ENCODE measurements at regions not wholly inside any gene's neighbourhood (a gene's known extent, or its start where the extent isn't known, plus 50 kb on each side); places are given as distances from the start of the nearest gene placed in this dataset.
A peak's percentile ranks its signal among the peaks of the same experiment; 100 is the strongest.
"Not testable (repeated sequence)": the region's sequence is repeated elsewhere in the genome, so short reads cannot be mapped to it uniquely, and the experiment has no call there.

DNA sequence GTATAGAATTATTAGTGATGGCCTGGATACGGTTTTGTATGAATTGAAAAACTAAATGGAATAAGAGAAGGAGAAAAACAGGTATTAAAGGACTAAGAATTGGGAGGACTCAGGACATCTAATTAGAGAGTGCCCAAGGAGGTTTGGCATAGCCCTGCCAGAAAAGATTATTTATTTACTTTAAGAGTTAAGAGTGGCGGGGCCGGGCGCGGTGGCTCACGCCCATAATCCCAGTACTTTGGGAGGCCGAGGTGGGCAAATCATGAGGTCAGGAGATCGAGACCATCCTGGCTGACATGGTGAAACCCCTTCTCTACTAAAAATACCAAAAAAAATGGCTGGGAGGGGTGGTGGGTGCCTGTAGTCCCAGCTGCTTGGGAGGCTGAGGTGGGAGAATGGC is 115.2 kb upstream of the KCNJ3 start:
- not testable (repeated sequence) for DNase-seq

DNA sequence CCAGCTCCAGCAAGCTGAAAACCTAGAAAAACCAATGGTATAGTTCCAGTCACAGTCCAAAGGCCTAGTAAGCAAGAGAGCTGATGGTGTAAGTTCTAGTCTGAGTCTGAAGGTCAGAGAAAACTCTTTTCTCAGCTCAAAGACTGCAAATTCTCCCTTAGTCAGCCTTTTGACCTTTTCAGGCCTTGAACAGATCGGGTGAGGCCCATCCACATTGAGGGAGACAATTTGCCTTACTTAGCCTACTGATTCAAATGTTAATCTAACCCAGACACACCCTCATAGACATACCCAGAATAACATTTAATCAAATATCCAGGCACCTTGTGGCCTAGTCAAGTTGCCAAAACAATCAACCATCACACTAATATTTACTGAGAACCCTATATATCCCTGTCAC is 110.8 kb upstream of the KCNJ3 start:
- no peak for DNase-seq

DNA sequence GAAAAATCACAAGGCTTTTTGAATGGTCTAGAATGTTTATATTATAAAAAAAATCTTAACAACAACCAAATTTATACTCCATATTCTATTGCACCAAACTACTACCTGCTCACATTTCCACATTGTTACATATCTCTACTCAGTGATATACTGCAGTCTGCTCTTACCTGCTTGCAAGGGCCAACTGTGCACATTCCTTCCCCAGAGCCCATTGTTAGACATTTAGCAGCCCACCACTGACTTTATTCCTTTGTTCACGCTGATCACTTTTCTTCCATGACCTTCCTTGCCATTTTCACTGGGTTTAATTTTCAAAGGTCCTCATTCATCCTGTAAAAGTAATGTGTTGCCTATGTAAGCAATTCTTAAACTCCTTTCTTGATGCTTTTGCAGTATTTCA is 109.7 kb upstream of the KCNJ3 start:
- DNase-seq: no peak

DNA sequence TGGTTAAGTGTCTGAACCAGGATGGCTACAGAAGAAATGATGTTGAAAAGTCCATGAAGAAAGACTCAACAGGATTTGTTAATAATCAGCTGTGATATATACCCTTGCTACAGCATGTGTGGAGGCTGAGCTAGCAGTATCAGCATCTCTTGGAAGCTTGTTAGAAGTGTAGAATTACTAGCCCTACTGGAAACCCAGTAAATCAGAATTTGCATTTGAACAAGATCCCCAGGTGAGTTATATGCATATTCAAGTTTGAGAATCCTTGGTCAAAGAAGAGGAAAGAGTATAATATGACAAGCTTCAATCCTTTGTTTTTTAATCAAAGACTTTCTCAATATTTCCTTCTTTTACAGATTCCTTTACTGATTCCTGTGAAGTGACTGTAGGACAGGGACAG is 109.0 kb upstream of the KCNJ3 start:
- DNase-seq: peak; percentile 73

DNA sequence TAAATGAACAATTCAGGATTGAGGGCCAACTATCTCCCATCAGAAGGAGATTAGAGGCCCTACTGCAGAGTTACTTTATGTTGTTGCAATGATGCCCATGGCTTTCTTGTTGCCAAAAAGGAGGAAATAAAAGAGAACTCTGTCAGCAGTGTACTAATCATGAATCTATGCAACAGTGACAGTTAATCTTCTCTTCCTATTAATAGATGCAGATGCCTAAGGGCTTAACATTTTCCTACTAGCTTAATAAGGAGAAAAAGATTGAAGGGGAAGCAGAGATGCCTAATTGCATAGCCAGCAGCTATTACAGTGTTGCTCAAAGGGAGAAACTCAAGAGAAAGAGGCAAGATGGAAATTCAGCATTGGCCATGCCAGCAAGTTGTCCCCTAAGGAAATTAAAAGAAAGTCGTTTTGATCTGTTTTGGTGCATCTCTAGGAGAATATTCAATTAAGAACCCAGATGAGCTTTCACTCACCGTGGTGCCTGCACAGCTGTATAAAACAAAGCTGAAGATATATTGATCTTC is 107.1 kb upstream of the KCNJ3 start:
- DNase-seq: no peak

DNA sequence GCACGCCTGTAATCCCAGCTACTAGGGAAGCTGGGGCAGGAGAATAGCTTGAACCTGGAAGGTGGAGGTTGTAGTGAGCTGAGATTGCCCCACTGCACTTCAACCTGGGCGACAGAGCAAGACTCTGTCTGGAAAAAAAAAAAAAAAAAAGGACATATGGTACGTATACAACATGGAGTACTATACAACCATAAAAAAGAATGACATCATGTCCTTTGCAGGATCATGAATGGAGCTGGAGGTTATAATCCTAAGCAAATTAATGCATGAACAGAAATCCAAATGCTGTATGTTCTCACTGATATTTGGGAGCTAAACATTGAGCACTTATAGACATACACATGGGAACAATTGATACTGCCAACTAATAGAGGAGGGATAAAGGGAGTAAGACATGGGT is 99.3 kb upstream of the KCNJ3 start:
- DNase-seq: no peak

DNA sequence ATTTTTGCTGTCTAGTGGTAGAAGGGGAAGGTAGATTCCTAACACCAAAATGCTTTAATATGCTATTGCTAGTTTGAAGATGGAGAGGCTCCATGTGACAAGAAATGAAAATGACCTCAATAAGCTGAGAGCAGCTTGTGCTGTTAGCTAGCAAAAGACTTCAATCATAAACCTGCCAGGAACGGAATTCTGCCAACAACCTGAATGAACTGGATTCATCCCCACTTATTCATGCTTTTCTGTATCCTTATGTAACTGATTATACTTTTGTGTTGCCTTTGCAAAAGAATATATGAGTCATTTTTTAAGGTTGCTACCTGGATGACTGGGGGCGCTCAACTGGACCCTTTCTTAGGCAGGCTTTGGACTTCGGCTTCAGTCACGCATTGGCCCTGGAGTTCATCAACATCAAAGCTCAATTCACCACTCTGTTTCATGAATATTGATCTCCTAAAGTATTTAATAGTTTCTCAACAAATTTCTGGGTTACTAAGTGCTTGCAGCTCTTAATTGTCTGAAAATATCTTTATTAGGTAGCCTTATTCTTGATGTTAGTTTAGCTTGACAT is 97.5 kb upstream of the KCNJ3 start:
- no peak for DNase-seq

DNA sequence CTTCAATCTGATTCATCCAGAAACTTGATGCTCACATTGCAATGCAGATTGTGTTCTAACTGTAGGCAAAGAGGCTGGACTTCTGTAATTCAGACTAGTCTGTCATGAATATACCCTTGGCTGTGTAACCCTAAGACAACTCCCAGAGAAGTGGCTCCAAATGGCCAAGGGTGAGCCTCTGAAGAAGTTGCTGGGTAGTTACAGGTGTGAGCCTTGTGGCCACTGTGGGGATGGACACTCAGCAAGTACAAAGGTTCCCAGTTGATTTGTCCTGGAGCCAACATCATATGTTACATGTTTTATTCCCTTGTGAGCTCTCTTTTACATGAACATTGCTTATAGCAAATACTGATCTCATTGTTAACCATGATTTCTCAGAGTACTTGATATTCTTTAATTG is 94.8 kb upstream of the KCNJ3 start:
- DNase-seq: no peak

DNA sequence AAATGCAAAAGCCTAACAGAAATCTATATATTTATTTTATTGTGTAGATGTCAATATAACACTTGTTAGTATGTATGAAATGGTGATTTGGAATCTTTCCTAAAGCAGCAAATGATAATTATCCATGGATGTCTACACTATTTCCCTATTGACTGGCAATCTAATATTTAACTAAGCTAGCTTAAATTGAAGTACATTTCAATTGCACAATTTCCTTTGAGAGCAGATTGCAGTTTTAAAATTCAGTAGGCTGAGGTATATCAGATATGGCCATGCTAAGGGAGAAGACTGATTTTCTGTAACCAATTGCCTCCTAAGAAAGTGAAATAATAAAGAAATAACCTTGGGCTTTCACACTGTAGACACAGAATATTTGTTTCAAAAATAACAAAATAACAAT is 90.1 kb upstream of the KCNJ3 start:
- DNase-seq: no peak

DNA sequence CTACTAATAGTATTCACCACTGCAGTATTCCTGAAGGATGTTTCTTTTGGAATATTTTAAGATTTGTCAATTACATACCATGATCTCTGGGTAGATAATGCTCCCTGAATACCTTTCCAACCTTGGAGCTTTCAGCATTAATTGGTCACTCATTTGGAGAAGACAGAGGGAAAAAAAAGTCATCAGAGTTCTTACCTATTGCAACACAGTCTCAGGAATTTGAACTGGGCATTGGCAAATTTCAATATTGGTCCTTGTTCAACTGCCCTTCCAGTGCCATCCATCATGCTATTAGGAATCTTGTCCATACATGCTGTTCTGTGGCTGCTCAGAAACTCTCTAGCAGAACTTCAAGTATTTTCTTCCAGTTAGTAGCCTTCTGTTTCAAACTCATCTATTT is 83.6 kb upstream of the KCNJ3 start:
- DNase-seq: no peak

DNA sequence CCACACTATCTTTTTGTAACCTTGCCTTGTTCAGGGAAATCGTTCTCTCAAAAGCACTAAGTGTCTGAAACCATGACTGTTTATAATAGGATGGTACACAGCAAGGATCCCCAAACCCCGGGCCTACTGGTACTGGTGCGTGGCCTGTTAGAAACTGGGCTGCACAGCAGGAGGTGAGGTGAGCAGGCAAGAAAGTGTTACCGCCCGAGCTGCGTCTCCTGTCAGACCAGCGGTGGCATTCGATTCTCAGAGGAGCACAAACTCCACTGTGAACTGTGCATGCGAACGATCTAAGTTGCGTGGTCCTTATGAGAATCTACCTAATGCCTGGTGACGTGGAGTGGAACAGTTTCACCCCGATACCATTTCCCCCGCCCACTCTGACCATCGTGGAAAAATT is 81.8 kb upstream of the KCNJ3 start:
- no peak for DNase-seq

DNA sequence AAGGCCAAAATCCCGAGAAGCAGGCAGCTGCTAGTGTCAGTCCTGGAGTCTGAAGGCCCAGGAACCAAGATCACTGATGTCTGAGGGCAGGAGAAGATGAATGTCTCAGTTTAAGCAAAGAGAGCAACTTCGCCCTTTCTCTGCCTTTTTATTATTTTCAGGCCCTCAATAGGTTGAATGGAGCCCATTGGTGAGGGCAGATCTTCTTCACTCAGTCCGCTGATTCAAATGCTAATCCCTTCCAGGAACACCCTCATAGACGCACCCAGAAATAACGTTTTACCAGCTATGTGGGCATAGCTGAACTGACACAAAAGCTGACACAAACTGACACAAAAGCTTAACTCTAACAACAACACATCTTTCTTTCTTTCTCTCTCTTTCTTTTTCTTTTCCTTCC is 78.0 kb upstream of the KCNJ3 start:
- DNase-seq: no peak

DNA sequence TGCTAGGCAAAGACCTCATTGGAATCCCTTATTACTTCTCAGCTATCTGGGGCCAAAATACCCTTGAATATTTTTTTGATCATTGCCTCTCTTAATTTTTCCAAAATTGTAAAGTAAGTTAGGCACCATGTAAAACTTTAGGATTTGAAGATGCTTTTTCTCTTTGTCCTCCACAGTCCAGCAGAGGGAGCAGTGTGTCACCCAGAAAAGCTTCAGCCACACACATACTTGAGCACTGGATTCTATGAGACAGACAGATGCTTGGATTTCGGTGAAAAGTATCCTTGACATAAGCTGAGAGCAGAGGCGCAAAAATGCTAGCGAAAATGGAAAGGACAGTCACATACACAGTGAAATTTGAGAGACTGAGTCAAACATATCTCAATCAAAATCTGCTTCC is 74.7 kb upstream of the KCNJ3 start:
- peak; percentile 16 for DNase-seq

DNA sequence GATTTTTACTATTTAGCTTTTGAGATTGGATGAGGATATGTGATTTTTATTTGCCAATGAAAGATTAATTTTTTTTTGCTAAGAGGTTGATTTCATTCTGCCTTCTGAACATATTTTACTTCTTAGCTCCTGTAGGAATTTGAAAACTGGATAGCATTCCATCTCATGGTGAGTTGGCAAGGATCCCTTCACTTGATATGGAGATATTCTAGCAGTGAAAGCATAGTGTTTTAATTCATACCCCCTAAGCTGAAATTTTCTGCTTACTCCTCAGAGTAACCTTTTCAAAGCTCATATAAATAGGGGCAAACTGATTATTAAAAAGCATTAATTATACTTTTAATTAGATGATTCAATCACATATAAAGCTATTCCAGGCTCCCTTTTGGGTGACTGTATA is 61.0 kb upstream of the KCNJ3 start:
- DNase-seq: no peak

DNA sequence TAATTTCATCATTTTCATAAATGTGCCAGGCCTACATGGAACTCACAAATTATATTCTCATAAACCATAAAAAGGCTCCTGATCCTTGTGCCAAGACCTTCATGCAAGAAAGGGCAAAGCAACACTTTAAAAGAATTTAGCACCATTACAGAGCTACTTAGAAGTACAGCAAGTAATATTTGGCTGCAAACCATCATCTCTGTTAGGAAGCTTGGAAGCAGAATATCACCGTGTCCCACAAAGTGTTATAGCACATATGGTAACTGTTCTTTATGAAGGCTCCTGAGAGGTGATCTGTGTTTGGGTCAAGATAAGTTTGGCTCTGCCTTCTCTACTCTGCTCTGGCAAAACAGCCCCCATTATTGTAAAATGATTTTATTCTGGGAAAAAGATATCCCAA is 59.7 kb upstream of the KCNJ3 start:
- no peak for DNase-seq

DNA sequence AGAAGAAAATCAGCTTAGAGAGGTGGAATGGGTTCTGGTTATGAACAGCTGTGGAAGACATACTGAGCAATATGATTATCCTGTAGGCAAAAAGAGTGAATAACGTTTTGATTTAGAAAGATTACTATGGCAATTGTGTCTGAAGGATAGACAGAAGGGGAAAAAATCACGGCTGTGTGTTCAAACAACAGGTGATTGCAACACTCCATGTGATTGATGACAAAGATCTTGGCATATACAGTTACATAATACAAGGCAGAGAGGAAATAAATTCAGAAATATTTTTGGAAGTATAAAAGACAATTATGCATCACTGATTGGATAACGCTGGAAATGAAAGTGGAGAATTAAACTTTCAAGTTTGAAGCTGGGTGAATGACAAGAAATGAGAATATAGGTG is 58.5 kb upstream of the KCNJ3 start:
- no peak for DNase-seq

Measured in NCI-H526 treated with DMSO at 0.1 percent for 48 hours (cell line).